ENCODE measurements at regions not wholly inside any gene's neighbourhood (a gene's known extent, or its start where the extent isn't known, plus 50 kb on each side); places are given as distances from the start of the nearest gene placed in this dataset.

DNA sequence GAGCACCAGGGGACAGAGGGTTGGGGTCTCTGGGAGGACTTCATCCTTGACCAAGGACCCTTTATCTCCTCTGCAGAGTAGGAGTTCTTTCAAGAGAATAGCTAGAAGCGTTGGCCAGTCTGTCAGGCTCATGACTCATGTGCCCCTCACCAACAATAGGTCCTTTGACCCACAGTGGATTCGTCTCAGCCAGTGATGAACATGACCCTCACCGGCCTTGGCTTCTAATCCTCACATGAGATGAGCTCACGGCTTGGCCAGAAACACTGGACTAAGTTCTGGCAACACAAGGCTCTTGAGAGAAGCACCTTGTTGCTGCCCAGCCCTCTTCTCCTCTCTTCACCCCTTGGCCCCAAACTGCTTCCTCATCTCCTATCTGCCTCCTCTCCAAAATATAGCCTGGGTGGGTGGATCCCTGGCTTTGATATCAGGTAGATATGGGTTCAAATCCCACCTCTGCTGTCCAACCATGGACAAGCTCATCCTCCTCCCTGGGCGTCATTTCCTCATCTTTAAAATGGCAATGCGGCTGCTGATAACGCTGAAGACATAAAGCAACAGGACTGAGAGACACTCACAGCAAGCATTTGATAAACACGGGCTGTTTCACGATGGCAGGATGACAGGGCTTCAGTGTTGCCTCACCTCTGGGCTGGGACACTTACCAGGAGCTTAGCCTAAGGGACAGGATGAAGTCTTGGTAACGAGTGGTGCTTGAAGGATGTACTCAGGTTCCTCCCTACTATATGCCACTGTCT lies 446.7 kb upstream of the PROK2 start:
- TF ChIP-seq CTCF (IDR thresholded peaks at IDR 0.05) (no peak), POLR2A (IDR thresholded peaks at IDR 0.05) (no peak)

All from right lobe of liver (tissue), 4 donors.